ENCODE measurements at regions not wholly inside any gene's neighbourhood (a gene's known extent, or its start where the extent isn't known, plus 50 kb on each side); places are given as distances from the start of the nearest gene placed in this dataset.

GRCh38 chr6:103886951-103887350 is 972.8 kb downstream of the HACE1 start:
- TF ChIP-seq POLR2A (IDR thresholded peaks at IDR 0.05), result no peak
- TF ChIP-seq, protein P1, sequence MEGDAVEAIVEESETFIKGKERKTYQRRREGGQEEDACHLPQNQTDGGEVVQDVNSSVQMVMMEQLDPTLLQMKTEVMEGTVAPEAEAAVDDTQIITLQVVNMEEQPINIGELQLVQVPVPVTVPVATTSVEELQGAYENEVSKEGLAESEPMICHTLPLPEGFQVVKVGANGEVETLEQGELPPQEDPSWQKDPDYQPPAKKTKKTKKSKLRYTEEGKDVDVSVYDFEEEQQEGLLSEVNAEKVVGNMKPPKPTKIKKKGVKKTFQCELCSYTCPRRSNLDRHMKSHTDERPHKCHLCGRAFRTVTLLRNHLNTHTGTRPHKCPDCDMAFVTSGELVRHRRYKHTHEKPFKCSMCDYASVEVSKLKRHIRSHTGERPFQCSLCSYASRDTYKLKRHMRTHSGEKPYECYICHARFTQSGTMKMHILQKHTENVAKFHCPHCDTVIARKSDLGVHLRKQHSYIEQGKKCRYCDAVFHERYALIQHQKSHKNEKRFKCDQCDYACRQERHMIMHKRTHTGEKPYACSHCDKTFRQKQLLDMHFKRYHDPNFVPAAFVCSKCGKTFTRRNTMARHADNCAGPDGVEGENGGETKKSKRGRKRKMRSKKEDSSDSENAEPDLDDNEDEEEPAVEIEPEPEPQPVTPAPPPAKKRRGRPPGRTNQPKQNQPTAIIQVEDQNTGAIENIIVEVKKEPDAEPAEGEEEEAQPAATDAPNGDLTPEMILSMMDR (IDR thresholded peaks at IDR 0.05), result no peak
